EL (cell line): ENCODE measurements at regions not wholly inside any gene's neighbourhood (a gene's known extent, or its start where the extent isn't known, plus 50 kb on each side); places are given as distances from the start of the nearest gene placed in this dataset.

ENCODE experiments used
- DNase-seq: peaks from one replicate; pipeline ENCODE4 v3.0.0-alpha.2; 2016

DNA sequence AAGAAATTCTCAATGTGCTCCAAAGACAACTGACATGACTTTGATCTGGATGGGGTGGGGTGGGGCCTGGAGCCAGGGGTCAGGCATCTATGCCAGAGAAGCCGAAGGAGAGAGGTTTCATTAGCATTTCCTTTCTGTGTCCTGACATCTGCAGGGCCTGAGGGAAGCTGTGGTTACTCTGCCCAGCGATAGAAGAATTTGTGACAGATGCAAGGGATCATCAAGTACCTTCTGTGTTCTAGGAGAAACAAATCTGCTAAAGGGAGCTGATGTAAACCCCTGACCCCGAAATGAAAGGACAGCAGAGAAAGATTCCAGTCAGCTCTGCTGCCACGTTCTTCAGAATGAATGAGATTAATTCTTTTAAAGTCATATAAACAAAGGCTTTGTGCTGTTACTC lies 335.7 kb downstream of the PRELID2 start:
- DNase-seq, result peak; percentile 66

GRCh38 chr5:145497052-145497451 lies 338.1 kb downstream of the PRELID2 start:
- DNase-seq, result no peak

GRCh38 chr5:145495741-145496140 lies 339.4 kb downstream of the PRELID2 start:
- DNase-seq, result peak; percentile 86

DNA sequence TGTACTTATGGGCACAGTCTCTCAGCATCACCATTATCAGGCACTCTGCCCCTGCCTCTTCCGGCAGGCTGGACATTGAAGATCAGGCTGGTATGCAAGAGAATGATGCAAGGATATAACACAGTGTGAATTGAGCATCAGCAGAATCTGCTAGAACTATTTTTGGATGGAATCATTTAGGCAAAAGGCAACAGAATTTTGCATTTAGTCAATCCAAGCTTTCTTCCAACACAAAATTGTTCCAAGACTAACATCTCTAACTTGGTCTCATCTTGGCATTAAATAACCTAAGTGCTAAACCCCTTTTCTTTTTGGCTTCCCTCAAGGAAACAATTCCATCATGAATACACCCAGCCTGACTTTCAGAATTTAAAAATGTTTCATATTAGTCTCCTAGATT lies 339.9 kb downstream of the PRELID2 start:
- DNase-seq, result no peak

DNA sequence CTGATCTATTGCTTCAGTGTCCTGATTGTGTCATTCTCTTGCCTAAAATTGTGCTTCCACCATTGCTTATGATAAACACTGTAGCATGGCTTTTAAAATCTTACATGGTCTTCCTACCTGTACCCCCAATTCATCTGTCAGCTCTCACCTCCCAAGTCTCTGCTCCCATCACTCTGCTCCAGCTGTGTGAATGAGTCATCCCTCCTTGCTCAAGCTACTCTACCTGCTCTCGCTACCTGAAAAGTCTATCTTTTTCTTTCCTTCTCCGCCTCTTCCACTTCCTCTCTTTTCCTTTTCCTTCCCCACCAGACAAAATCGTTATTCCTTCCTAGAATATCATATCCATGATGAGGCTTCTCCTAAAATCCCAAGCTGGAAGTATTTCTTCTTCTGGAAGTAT lies 341.7 kb downstream of the PRELID2 start:
- no peak for DNase-seq

DNA sequence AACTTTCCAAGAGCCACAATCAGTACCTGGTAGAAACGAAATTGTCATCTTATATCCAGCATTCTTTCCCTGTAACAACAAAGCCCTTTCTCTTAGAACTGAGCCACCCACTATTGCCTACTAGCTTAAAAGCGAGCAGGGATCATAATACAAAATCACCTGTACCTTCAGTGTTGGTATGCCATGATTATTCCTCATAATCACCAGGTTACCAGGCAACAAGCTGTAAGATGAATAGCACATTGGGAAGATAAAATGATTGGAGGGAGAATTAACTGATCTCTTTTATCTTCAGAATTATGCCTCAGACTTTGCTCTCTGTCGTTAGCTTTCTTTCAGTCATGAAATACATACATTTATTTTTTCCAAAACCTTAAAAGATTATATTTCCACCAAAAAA lies 345.6 kb downstream of the PRELID2 start:
- no peak for DNase-seq

DNA sequence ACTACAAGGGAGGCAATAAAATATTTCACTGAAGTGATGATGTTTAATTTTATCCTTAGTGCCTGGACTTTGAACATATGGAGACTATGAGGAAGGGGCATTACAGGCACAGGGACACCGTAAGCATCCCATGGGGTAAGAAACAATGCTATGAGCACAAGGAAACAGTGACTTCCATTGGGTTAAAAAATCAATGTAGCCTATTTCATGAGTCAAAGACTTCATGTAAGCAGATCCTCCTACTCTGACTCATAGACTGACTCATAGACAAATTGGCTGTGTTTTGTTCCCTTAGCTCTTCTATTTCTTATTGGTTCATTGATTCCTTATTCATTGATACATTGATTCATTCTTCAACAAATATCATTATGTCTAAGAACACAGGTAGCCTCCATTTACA lies 351.0 kb downstream of the PRELID2 start:
- DNase-seq, result peak; percentile 77

DNA sequence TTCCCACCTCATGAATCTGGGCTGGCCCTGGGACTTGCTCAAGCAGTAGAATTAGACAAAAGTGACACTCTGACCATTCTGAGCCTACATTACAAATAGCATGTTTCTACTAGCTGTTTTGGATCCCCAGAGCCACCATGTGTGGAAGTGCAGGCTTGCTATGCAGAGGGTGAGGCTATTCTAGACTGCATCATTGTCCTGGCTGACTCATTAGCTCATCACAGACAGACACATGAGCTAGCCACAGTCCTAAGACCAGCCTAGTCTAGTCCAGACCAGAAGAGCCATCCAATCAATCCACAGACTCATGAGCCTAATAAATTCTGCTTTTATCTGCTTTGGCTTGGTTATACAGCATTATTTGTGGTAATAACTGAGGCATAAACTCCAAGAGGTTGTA lies 351.9 kb downstream of the PRELID2 start:
- DNase-seq, result peak; percentile 58

DNA sequence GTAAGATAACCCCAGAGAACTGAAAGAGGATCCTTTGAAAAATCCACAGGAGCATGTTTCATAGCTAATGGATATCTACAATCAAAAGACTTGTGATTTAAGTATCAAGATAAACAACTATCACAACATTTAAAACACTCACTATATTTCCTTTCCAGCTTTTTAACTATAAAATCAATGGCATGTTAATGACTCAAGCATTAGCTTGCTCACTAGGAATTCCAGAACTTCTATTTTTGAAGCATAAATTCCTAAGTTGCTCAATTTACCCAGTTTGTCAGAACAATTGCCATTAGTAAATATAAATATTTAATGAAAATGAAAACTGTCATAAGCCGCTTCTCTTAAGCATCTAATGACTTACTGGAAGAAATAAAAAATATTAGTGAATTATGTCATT lies 355.3 kb downstream of the PRELID2 start:
- peak; percentile 62 for DNase-seq

DNA sequence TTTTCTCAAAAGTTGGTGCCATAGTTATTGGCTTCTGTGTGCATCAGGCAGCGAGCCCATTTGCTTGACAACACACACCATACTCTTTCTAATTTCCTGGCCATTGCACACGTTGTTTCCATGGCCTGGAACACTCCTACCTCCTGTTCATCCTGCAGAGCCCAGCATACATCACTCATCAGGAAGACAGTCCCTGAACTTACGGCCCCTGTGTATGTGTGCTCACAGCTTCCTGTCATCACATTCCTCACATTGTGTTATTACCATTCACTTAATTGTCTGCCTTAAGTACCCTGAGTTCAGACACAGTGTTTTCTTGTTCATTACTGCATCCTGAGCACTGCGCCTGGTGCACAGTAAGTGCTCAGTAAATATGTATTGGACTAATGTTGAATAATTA lies 355.9 kb downstream of the PRELID2 start:
- DNase-seq, result peak; percentile 69

DNA sequence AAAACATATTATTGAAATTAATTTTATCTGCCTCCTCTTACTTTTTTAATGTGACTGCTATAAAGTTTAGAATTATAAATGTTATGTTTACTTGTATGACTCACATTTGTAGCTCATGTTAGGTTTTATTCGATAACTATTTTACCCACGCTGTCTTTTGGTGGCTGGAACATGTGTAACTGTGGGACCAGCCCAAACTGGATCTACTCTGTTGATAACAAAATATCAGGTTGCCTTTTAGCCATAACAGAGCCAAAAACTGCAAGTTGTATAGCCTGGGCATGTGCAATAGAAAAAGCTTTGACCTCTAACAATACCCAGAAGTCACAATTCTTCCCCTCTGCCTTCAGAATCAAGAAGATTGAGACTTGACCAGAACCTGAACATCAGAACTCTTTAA lies 356.5 kb downstream of the PRELID2 start:
- DNase-seq, result no peak

DNA sequence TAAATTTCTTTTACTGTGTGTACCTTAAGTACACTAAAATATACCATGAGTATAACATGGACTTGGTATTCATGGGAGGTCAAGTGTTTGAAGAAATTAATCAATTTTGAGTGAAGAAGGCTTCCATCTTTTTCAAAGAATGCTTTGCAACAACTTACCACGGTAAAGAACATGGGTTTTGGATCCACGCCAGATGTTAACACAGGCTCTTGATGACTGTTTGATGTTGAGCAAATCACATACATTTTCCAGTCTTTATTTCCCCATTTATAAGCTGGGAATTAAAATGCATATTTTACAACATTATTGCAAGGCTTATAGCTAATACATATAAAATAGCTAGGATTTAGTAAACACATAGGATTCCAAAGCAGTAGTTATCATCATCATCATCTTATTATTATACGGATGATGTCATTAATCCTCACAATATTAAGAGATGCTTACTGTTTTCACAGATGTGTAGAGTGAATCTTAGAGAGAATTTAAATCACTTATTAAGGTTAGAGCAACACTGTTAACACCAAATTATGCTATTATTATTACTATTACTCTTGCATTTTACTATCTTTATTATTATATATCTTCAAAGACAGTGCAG lies 362.0 kb downstream of the PRELID2 start:
- no peak for DNase-seq

DNA sequence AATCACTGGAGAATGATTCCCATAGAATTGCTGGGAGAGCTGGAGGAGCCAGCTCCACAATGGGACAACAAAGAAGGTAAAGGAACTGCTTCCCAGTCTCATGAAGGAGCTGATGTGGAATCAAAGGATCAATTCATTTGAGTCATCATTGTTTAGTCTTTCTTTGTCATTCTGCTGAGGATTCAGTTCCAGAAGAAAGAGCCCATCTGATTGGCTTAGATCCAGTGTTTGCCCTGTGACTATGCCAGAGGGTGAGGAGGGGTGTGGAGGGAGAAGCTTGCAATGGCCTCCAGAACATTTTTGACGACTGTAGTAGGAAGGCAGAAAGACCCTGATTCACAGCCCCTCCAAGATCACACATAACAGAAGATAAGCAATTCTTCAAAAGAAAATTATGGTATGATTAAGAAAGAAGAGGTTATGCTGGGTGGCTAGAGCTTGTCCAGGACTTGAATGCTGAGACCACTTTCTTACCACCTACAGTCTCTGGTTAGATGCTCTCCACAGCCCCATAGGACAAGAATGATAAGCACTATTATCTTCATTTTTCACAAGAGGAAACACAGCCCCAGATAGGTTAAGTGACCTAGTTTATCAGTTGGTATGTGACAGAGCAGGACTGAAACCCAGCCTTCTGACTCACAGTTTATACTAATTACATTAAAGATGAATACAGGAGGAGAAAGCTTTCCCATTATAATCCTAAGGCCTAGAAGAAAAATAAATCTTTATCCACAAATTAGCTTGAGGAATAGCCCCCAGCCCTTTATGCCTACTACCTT lies 363.1 kb downstream of the PRELID2 start:
- no peak for DNase-seq

GRCh38 chr5:145471026-145471425 lies 364.1 kb downstream of the PRELID2 start:
- no peak for DNase-seq

GRCh38 chr5:145470396-145470979 lies 364.7 kb downstream of the PRELID2 start:
- DNase-seq, result no peak

DNA sequence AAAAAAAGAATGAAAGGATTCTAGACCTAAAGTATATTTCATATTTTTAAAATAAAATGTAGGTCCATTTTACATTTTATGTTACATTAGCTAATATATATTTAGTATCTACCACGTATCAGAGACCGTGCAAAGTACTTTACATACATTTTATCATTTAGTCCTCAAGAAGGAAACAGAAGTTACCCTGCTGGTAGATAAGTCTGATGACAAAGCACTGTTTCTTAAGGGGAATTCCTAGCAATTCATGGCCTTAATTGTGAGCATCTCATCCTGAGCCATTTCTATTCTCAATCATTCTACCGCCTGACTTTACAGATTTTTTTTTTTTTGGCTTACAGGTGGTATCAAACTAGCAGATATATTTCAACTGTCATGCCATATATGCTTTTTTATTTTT lies 367.7 kb downstream of the PRELID2 start:
- no peak for DNase-seq

- no peak for DNase-seq
Measured at GRCh38 chr5:145466533-145466932, 368.6 kb downstream of the PRELID2 start.

GRCh38 chr5:145465474-145466263 lies 369.5 kb downstream of the PRELID2 start:
- no peak for DNase-seq

DNA sequence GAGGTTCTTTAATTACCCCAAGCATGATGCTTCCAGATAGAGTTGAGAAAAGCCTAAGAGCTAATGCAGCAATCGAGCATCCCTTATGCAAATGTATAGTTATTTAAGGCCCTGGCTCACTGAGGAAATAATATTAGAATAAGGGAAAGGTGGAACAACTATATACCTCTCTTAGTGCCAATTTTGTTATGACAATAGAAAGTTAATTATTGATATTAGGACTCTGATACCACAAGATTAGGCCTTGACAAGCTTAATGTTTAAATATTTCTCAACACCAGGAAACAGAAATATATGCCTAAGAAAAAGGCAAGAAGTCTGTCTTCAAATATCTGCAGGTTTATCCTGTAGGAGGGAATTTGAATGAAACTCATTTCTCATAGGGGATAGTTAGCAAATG lies 371.0 kb downstream of the PRELID2 start:
- no peak for DNase-seq

GRCh38 chr5:145463634-145464033 lies 371.5 kb downstream of the PRELID2 start:
- no peak for DNase-seq

- DNase-seq, result no peak
Measured at GRCh38 chr5:145462525-145462924, 372.6 kb downstream of the PRELID2 start.

DNA sequence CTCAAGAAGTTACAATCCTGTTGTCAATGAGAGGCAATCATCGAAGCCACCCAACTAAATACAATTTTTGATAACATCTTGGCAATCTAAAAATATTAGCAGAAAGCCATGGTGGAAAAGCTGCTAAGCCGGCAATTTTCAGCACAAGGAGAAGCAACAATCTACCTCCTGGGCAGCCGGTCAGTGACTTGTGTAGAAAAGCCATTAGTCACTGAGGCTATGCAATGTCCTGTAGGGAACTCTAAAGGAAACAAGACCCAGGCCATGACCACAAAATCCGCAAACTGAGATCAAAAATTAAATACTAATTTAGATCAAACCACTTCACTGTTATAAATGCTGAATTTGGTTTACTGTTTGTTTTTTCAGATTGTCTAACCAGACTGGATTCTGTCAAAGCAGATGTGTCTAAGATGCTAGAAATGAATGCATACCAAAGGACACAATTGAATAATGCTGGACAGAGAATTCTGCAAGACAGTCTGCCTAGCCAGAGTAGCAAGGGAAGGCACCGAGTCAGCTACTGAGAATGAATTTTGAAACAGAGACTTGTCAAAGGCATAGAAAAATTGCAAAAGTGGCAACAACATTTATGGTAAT lies 384.8 kb downstream of the PRELID2 start:
- peak; percentile 16 for DNase-seq

DNA sequence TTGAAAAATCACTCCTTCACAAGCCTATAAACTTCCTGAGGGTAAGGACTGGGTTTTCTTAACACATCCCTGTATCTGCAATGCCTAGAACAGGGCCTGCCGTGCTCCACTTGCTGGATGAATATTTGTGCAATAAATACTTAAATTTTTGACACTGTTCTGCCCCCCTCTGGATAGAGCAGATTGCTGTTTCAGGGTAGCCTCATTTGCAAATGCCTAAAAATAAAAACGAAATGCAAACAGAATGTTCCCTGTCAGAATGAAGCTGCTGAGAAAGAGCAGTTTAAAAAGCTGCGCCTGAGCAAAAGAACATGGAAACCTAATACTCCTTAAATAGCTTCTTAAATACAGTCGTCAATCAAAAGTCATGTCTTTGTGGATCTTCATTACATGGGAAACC lies 385.3 kb downstream of the PRELID2 start:
- DNase-seq, result peak; percentile 4
